ENCODE measurements at regions not wholly inside any gene's neighbourhood (a gene's known extent, or its start where the extent isn't known, plus 50 kb on each side); places are given as distances from the start of the nearest gene placed in this dataset.

- no peak for DNase-seq
- Histone ChIP-seq H3K9me3 (no peaks in the 10 kb centered on the region), H3K4me3 (no peak overlapping the region), H3K27me3 (no peaks in the 10 kb centered on the region), H3K4me1 (no peaks in the 10 kb centered on the region), H3K36me3 (no peaks in the 10 kb centered on the region), H3K27ac (no peak overlapping the region)
- intact Hi-C loops (cut with DNase I; ENCODE audit: low total_unique reads), result no loop called here
- no peak for TF ChIP-seq CTCF (IDR thresholded peaks at IDR 0.05)
- no peak for TF ChIP-seq POLR2A (IDR thresholded peaks at IDR 0.05)
Measured at GRCh38 chr16:7103056-7103455, 229.6 kb upstream of the RBFOX1 start.

GRCh38 chr16:7101054-7101453, 231.6 kb upstream of the RBFOX1 start:
- Histone ChIP-seq H3K9me3 (no peaks in the 10 kb centered on the region), H3K4me3 (no peak overlapping the region), H3K36me3 (no peaks in the 10 kb centered on the region), H3K27me3 (no peaks in the 10 kb centered on the region), H3K27ac (no peak overlapping the region), H3K4me1 (no peaks in the 10 kb centered on the region)
- intact Hi-C loops (cut with DNase I; ENCODE audit: low total_unique reads), result no loop called here
- no peak for TF ChIP-seq CTCF (IDR thresholded peaks at IDR 0.05)
- TF ChIP-seq POLR2A (IDR thresholded peaks at IDR 0.05), result no peak
- DNase-seq, result no peak

GRCh38 chr16:7097518-7097917, 235.1 kb upstream of the RBFOX1 start:
- H3K9me3 ChIP-seq, result no peaks in the 10 kb centered on the region
- TF ChIP-seq CTCF (IDR thresholded peaks at IDR 0.05) (no peak), POLR2A (IDR thresholded peaks at IDR 0.05) (no peak)
- DNase-seq, result no peak
- H3K36me3 ChIP-seq, result no peaks in the 10 kb centered on the region
- no peaks in the 10 kb centered on the region for H3K27me3 ChIP-seq
- no peaks in the 10 kb centered on the region for H3K4me1 ChIP-seq
- no peak overlapping the region for H3K4me3 ChIP-seq
- no peak overlapping the region for H3K27ac ChIP-seq
- intact Hi-C loops (cut with DNase I; ENCODE audit: low total_unique reads), result no loop called here

GRCh38 chr16:7093511-7093910, 239.1 kb upstream of the RBFOX1 start:
- intact Hi-C loops (cut with DNase I; ENCODE audit: low total_unique reads), result no loop called here
- Histone ChIP-seq H3K9me3 (no peaks in the 10 kb centered on the region), H3K36me3 (no peaks in the 10 kb centered on the region), H3K4me3 (no peak overlapping the region), H3K27me3 (no peaks in the 10 kb centered on the region), H3K4me1 (no peaks in the 10 kb centered on the region), H3K27ac (no peak overlapping the region)
- no peak for TF ChIP-seq CTCF (IDR thresholded peaks at IDR 0.05)
- no peak for TF ChIP-seq POLR2A (IDR thresholded peaks at IDR 0.05)
- DNase-seq, result no peak

GRCh38 chr16:7090628-7091115, 242.0 kb upstream of the RBFOX1 start:
- H3K36me3 ChIP-seq, result no peaks in the 10 kb centered on the region
- no peak overlapping the region for H3K4me3 ChIP-seq
- H3K27ac ChIP-seq, result no peak overlapping the region
- H3K4me1 ChIP-seq, result no peaks in the 10 kb centered on the region
- no peaks in the 10 kb centered on the region for H3K9me3 ChIP-seq
- H3K27me3 ChIP-seq, result no peaks in the 10 kb centered on the region
- intact Hi-C loops (cut with DNase I; ENCODE audit: low total_unique reads), result no loop called here
- no peak for DNase-seq
- TF ChIP-seq POLR2A (IDR thresholded peaks at IDR 0.05) (no peak), CTCF (IDR thresholded peaks at IDR 0.05) (no peak)

Data from uterus (tissue), 3 donors.